ENCODE measurements at regions not wholly inside any gene's neighbourhood (a gene's known extent, or its start where the extent isn't known, plus 50 kb on each side); places are given as distances from the start of the nearest gene placed in this dataset.

DNA sequence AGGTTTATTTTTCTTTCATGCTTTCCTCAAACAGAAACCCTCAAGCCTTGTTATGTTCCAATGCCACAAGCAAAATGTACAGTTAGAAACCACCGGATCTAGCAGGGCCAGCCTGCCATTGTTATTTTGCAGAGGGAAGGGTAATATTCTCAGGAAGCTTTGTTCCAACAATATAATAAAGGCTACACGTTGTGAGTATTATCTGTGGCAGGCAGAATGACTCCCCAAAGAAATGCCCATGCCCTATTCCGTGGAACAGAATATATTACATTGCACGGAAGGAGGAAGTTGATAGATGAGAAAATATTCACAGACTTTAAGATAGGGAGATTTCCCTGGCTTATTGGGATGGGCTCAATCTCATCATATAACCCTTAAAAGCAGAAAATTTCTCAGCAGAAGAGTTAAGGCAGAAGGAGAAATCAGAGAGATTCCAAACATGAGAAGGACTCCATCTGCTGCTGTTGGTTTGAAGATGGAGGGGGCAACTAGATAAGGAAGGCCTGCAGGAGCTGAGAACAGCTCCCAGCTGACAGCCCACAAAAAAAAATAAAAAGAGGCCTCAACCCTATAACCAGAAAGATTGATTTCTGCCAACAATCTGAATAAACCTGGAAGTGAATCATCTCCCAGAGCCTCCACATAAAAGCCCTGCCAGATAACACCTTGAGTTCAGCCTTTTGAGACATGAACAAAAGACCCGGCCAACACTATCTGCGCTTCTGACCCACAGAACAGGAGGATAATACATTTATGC lies 466.6 kb downstream of the LPIN1 start:
- H3K4me1 ChIP-seq (ENCODE audit: control insufficient read depth, insufficient read depth, low read length) = peaks cover 3% of the 10 kb centered on the region
- no peaks in the 10 kb centered on the region for H3K36me3 ChIP-seq (ENCODE audit: control insufficient read depth, insufficient read depth, low read length)
- H3K4me3 ChIP-seq (ENCODE audit: low read depth in 2 of 2, low read length in 2 of 2) = no peak overlapping the region
- intact Hi-C loops (cut with micrococcal nuclease; ENCODE audit: unreplicated experiment) (no loop called here), in situ Hi-C loops (cut with HindIII; ENCODE audit: low pct_unique_long_range_greater_than_20kb, low sequenced_read_pairs) (no loop called here)
- no peaks in the 10 kb centered on the region for H3K9me3 ChIP-seq (ENCODE audit: control insufficient read depth, insufficient read depth, low read depth, low read length)
- ATAC-seq = no peak
- no peak for DNase-seq (ENCODE audit: low read depth, low spot score)
- H3K27me3 ChIP-seq (ENCODE audit: control insufficient read depth, insufficient read depth, low read length) = no peaks in the 10 kb centered on the region
- ChIA-PET POLR2A (no interaction called here), CTCF (no interaction called here)
- H3K27ac ChIP-seq (ENCODE audit: low read length) = no peak overlapping the region
- TF ChIP-seq POLR2AphosphoS5 (IDR thresholded peaks at IDR 0.05; ENCODE audit: low read depth, low read length) = no peak
- no TSS peak for BruUV-seq (replicated peaks)

- H3K9me3 ChIP-seq (ENCODE audit: control insufficient read depth, insufficient read depth, low read depth, low read length) = no peaks in the 10 kb centered on the region
- intact Hi-C loops (cut with micrococcal nuclease; ENCODE audit: unreplicated experiment) = no loop called here
- in situ Hi-C loops (cut with HindIII; ENCODE audit: low pct_unique_long_range_greater_than_20kb, low sequenced_read_pairs) = no loop called here
- no peak for ATAC-seq
- no peaks in the 10 kb centered on the region for H3K36me3 ChIP-seq (ENCODE audit: control insufficient read depth, insufficient read depth, low read length)
- no peak overlapping the region for H3K27ac ChIP-seq (ENCODE audit: low read length)
- no peak overlapping the region for H3K4me3 ChIP-seq (ENCODE audit: low read depth in 2 of 2, low read length in 2 of 2)
- TF ChIP-seq, protein P1, sequence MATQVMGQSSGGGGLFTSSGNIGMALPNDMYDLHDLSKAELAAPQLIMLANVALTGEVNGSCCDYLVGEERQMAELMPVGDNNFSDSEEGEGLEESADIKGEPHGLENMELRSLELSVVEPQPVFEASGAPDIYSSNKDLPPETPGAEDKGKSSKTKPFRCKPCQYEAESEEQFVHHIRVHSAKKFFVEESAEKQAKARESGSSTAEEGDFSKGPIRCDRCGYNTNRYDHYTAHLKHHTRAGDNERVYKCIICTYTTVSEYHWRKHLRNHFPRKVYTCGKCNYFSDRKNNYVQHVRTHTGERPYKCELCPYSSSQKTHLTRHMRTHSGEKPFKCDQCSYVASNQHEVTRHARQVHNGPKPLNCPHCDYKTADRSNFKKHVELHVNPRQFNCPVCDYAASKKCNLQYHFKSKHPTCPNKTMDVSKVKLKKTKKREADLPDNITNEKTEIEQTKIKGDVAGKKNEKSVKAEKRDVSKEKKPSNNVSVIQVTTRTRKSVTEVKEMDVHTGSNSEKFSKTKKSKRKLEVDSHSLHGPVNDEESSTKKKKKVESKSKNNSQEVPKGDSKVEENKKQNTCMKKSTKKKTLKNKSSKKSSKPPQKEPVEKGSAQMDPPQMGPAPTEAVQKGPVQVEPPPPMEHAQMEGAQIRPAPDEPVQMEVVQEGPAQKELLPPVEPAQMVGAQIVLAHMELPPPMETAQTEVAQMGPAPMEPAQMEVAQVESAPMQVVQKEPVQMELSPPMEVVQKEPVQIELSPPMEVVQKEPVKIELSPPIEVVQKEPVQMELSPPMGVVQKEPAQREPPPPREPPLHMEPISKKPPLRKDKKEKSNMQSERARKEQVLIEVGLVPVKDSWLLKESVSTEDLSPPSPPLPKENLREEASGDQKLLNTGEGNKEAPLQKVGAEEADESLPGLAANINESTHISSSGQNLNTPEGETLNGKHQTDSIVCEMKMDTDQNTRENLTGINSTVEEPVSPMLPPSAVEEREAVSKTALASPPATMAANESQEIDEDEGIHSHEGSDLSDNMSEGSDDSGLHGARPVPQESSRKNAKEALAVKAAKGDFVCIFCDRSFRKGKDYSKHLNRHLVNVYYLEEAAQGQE (IDR thresholded peaks at IDR 0.05; ENCODE audit: insufficient read depth in 1 of 2, low read depth in 2 of 2, low read length in 1 of 2) = no peak
- TF ChIP-seq, protein P2, sequence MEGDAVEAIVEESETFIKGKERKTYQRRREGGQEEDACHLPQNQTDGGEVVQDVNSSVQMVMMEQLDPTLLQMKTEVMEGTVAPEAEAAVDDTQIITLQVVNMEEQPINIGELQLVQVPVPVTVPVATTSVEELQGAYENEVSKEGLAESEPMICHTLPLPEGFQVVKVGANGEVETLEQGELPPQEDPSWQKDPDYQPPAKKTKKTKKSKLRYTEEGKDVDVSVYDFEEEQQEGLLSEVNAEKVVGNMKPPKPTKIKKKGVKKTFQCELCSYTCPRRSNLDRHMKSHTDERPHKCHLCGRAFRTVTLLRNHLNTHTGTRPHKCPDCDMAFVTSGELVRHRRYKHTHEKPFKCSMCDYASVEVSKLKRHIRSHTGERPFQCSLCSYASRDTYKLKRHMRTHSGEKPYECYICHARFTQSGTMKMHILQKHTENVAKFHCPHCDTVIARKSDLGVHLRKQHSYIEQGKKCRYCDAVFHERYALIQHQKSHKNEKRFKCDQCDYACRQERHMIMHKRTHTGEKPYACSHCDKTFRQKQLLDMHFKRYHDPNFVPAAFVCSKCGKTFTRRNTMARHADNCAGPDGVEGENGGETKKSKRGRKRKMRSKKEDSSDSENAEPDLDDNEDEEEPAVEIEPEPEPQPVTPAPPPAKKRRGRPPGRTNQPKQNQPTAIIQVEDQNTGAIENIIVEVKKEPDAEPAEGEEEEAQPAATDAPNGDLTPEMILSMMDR (IDR thresholded peaks at IDR 0.05) = no peak
- TF ChIP-seq POLR2AphosphoS5 (IDR thresholded peaks at IDR 0.05; ENCODE audit: low read depth, low read length) (no peak), SIN3A (IDR thresholded peaks at IDR 0.05; ENCODE audit: borderline replicate concordance, insufficient read depth, low read depth, low read length) (no peak), TCF7L2 (IDR thresholded peaks at IDR 0.05; ENCODE audit: low read depth, low read length) (no peak)
- CTCF ChIA-PET = no interaction called here
- peaks cover 3% of the 10 kb centered on the region for H3K4me1 ChIP-seq (ENCODE audit: control insufficient read depth, insufficient read depth, low read length)
- no peak for DNase-seq (ENCODE audit: low read depth, low spot score)
- no TSS peak for BruUV-seq (replicated peaks)
- POLR2A ChIA-PET = no interaction called here
- no peaks in the 10 kb centered on the region for H3K27me3 ChIP-seq (ENCODE audit: control insufficient read depth, insufficient read depth, low read length)
Measured at GRCh38 chr2:12217175-12217574, 470.7 kb downstream of the LPIN1 start.

DNA sequence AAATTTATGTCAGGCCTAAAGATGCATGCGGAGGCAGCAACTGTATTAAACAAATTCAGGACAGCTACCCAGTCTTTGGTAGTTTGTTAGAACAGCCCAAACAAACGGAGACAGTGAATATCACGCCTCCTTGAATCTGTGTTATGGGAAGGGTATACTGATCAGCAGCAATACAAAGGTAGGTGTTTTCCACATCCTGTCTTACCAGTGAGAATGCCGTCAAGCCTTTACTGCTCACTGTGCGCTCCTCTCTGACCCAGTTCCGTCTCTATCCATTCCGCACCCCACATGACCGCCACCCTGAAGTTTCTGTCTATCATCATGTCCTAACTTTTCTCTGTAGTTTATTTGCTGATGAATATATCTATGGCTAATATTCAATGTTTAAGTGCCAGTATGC lies 473.3 kb downstream of the LPIN1 start:
- H3K9me3 ChIP-seq (ENCODE audit: control insufficient read depth, insufficient read depth, low read depth, low read length) = peaks cover 4% of the 10 kb centered on the region; the same call in 1 of the 2 replicates
- POLR2A ChIA-PET = no interaction called here
- in situ Hi-C loops (cut with HindIII; ENCODE audit: low pct_unique_long_range_greater_than_20kb, low sequenced_read_pairs) (no loop called here), intact Hi-C loops (cut with micrococcal nuclease; ENCODE audit: unreplicated experiment) (no loop called here)
- TF ChIP-seq POLR2AphosphoS5 (IDR thresholded peaks at IDR 0.05; ENCODE audit: low read depth, low read length) = no peak
- TF ChIP-seq SIN3A (IDR thresholded peaks at IDR 0.05; ENCODE audit: borderline replicate concordance, insufficient read depth, low read depth, low read length) = no peak
- TF ChIP-seq, protein P2 (IDR thresholded peaks at IDR 0.05) = no peak
- TF ChIP-seq TCF7L2 (IDR thresholded peaks at IDR 0.05; ENCODE audit: low read depth, low read length) = no peak
- TF ChIP-seq, protein P1 (IDR thresholded peaks at IDR 0.05; ENCODE audit: insufficient read depth in 1 of 2, low read depth in 2 of 2, low read length in 1 of 2) = no peak
- BruUV-seq (replicated peaks) = no TSS peak
- no peak overlapping the region for H3K27ac ChIP-seq (ENCODE audit: low read length)
- CTCF ChIA-PET = no interaction called here
- H3K27me3 ChIP-seq (ENCODE audit: control insufficient read depth, insufficient read depth, low read length) = no peaks in the 10 kb centered on the region
- H3K4me3 ChIP-seq (ENCODE audit: low read depth in 2 of 2, low read length in 2 of 2) = no peak overlapping the region
- no peaks in the 10 kb centered on the region for H3K36me3 ChIP-seq (ENCODE audit: control insufficient read depth, insufficient read depth, low read length)
- no peaks in the 10 kb centered on the region for H3K4me1 ChIP-seq (ENCODE audit: control insufficient read depth, insufficient read depth, low read length)
- ATAC-seq = no peak
- DNase-seq (ENCODE audit: low read depth, low spot score) = no peak

Data from Panc1 (cell line).